SHP77 (cell line): ENCODE measurements at regions not wholly inside any gene's neighbourhood (a gene's known extent, or its start where the extent isn't known, plus 50 kb on each side); places are given as distances from the start of the nearest gene placed in this dataset.

Experiments used
- DNase-seq, 2 experiments: peaks; one replicate each; lab custom pipeline; 2025; lab: John Stamatoyannopoulos, UW

DNA sequence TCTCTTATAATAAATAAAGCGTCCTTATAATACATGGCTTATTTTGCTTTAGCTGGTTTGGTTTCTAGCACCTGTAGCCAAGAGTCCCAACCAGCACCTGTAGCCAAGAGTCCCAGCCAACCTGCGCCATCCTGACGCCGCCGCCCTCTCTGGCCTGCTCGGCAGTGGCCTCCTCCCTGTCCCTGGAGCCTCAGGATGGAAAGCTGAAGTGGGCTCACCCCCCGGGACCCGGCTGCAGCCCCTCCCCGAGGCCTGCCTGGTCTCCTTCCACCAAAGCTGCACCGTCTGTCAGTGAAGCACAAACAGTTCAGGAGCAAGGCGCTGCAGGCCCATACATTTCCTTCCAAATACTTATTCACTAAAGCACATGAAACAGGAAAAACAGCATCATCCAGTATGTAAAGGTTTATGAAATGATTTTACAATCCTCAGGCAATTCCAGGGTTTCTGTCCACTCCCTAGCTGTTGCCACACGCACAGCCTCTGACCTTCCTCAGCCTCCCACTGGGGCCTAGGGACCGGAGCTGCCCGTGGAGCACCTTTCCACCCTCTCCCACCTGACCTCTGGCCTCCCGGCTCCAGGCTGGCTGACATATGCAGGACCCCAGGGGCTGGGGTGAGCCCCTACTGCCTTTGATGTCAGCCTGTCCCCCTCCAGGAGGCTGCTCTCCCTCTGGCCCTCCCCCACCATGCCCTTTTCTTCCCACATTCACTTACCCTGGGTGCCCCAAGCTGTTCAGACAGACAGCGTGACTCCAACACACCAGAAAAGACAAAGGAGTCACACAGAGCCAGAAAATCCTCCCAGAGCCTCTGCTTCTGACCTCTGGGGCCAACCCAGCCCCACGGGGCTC, 149.6 kb upstream of the PPP2R2D start:
- no peak for DNase-seq

DNA sequence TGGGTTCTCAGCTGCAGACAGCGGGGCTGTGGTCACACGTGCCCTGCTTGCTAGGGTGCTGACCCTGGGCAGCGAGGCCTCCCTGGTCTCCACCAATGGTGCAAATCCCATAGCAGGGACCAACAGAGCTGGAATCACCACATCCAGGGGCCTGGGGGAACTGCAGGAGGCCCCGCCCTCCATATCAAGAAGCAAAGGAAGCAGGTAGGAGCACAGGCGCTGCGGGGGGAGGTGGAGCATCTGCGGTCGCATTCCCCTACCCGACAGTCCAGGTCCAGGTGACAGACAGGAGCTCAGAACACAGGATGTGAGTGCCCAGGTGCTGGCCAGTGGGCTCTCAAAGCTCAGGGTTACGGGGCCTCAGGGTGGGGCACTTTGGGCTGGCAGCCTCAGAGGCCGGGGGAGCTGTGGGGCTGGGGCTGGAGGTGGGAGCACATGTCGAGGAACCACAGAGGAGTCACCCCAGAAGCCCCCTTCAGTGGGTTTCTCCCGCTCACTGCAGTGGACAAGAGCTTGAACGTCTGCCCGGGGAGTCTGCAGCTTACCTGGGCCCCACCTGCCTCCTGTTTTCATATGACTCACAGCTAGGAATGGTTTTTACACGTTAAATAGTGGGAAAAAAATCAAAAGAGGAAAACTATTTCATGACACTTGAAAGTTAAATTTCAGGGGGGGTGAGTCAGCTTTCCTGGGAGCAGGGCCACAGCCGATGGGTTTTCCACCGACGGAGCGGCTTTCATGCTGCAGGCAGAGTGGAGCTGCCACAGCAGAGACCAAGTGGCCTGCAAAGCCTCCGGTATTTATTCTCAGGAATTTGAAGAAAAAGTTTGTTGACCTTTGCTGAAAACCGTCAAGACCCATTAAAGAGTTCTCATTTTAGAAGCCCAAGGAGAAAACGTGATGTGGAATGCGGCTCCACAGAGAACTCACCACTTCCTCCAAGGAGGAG, 148.7 kb upstream of the PPP2R2D start:
- DNase-seq, result no peak

DNA sequence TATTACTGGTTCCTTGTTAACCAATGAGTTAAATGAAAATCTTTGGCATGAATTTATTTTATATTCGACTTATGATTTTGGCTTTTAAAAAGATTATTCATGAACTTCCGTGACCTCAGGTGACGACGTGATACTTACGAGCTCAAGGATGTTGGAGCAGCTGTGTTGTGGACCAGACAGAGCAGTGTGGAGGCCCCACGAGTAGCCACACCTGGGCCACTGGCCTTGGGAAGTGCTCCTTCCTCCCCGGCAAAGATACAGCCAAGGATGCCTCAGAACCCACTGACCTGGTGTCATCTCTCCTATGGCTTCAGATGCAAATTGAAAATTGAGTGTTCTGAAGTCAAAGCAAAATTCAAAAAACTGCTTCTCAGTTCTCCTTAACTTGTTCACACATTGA, 147.5 kb upstream of the PPP2R2D start:
- no peak for DNase-seq

DNA sequence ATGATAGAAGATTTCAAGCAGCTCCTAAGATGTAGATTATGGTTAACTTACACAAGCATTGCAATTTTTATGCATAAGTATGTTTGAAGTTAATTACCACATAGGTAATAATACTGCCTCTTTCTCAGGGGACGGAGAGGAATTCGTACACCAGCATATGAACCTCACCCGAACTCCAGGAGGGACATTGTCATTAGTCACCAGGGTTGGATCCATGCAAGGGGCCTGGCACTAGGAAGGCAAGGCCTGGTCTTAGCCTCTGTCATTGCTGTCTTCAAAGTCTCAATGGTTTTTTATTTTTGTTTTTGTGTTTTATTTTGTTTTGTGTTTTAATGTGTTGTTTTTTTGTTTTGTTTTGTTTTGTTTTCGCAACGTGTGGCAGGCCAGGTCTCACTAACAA, 145.6 kb upstream of the PPP2R2D start:
- no peak for DNase-seq

DNA sequence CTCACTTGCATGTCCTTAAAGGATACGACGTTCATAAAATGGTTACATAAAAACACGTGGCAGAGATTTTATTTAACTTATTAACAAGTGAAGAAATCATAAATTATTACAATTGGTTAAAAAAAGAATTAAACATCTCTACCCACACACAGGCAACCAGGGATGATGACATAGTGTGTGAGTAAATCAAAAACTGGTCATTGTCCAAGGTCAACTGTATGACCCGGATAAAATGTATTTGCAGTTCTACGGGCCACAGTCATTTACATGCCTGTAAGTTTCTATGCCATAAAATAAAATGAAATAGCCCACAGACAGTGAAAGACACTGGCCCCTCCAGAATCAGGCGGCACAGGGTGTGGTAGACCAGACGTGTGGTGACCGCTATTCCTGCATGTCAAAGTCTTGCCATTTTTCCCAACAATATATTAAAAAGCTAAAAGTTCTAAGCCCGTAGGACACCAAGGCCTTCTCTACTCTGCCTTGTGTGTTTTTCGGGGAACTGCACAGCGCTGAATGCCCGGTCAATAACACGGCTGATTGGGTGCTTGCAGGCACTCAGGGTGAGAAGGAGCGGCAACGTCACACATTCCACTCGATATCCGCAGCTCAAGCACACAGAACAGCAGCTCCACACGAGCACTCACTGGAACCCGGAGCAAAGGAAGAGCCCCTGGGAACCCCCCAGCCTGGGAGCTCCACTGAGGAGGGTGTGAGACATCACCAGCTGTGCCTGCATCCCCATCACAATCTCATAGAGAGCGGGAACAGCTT, 143.3 kb upstream of the PPP2R2D start:
- DNase-seq, result no peak

DNA sequence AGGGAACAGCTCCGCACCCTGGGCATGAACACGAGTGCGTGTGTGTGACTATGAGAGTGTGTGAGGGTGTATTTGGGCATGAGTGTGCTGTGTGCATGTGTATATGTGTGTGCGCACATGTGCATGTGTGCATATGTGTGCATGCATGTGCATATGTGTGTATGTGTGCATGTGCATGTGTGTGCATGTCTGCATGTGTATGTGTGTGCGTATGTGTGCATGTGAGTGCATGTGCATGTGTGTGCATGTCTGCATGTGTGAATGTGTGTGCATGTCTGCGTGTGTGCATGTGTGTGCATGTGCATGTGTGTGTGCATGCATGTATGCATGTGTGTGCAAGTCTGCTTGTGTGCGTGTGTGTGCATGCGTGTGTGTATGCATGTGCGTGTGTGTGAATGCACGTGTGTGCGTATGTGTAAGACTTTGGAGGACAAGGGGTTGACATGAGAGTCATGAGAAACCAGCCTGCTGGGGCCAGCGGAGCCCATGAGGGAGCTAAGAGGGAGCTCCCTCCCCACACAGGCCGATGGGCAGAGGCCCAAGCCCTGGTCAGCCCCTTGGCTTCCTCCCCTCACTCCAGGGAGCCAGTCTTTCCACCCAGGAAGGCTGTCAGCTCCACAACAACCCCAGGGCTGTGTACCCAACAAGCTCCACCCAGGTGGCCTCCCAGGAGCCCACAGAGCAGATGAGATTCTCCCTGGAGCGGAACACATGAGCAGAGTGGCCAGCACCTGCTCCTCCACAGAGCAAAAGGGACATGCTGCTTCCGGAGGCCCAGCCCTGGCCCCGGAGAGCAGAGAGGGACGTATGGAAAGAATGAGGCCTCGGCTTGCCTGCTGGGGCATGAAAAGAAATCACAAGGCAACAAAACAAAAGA, 142.5 kb upstream of the PPP2R2D start:
- peak in 1 of 2 experiments; percentile 21 for DNase-seq

DNA sequence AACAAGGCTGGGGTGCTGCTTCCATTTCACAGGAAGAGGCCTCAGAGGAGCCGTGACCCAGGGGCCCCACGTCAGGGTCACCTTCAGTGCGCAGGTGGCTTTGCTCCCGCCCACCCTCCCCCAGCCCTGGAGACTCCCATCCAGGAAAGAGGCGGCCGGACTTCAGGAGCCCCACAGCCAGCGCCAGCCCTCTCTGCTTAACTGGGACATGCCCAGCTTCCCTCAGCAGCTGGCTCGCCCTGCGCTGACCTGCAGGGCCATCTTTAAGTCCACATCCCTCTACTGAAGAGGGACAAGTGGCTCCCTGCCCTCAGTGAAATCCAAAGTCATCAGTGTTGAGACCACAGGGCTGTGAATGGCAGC, 141.9 kb upstream of the PPP2R2D start:
- DNase-seq, result no peak

DNA sequence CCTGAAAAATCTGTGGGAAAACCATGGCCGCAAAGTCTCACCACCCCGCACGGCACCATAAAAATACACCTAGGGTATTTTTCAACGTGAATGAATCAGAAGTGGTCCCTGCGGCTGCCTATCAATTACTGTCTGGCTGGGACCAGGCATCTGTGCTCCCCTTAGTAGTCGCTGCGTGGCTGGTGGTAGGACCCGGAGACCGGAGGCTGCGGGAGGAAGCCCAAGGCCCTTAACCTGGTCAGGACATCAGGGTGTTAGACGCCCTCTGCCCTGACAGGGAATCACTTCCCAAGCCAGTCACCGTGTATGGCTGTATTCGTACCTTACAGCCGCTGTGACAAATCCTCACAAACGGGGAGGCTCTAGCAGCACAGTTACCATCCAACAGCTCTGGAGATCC, 141.5 kb upstream of the PPP2R2D start:
- no peak for DNase-seq

DNA sequence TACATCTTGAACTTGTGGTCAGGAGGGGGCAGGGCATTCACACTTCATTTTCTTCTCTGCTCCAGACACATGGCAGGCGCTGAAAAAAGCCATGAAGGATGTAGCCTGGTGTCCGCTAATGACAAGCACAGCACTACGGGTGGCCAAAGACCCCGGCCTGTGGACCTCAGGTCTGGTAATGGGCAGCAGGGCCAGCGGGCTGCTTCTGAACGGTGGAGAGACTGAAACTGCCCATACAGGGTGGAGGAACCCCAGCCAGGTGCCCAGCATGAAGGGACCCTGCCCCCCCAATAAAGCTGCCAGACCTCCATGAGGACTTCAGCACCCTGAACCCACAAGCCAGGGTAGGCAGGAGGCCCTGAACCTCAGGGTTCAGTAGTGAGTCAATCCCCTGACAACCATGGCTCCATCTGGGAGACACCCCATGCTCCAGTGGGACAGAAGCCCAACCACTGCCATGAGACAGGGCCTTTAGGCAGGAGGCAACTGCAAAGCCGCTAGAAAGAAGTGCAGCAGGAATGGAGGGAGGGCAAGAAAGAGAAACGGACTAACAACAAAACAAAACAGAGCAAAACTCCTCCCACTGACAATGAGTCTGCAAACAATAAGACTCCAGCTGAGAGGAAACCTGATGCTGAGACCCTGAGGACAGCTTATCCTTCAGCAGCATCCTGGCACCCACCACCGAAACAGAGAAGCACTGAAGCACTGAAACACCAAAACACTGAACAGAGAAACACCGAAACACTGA, 140.2 kb upstream of the PPP2R2D start:
- DNase-seq, result no peak

DNA sequence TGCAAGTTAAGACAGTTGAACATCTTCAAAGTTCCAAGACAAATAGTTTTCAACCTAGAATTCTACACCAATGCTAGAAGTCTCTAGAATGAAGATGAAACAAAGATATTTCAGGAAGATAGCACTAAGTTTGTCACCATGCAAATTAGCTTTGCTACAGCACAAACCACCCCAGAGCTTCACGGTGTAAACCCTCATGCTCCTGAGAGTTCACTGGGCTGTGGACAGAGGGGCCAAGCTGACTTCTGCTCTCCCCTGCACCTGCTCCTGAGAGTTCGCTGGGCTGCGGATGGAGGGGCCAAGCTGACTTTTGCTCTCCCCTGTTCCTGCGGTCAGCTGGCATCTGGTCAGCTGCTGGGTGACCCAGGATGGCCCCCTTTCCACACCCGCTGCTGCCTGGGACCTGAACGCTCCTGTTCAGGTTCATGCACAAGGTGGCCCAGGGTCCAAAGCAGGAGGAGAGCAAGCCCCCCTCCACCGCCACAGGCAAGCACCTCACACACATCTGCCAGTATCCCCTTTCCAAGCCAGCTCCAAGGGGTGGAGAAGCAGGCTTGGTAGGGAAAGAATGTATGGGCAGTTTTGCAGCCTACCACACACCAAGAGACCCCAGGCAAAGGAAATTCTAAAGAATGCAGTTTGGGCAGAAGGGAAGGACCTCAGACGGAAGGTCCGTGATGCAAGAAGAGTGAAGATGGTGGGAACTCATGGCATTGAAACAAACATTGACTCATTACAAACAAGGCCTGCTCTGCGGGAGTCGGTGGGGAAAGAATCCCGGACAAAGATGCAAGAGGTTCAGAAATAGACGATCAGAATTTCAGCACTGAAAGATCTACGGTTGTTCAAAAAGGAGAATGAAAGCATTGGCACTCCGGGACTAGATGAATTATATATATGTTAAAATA, 137.8 kb upstream of the PPP2R2D start:
- DNase-seq, result no peak

DNA sequence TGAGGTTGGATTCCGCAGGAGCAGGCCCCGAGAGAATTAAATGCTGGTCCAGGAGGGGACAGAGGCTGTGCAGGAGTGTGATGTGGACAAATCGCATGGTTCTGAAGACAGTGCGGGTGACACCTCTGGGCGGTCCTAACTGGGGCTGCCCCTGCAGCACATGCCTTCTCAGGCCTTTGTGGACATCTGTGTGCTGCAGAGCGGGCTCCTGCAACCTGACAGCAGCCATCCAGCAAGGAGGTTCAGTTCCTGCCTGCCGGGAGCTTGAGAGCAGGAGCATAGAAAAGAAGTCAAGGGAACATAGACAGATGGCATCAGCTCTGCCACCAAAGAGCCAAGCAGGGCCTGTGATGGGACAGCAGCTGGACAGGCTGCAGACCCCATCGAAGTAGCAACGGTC, 135.9 kb upstream of the PPP2R2D start:
- no peak for DNase-seq

DNA sequence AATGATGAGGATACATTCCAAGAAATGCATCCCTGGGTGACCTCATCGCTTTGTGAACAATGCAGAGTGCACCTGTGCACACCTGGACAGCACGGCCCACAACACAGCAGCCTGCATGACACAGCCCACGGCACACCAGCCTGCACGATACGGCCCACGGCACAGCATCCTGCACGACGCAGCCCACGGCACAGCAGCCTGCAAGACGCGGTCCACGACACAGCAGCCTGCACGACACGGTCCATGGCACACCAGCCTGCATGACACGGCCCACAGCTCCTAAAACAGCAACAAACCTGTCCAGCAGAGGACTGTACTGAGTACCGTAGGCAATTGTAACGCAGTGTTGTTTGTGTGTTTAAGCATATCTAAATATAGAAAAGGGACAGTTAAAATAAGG, 134.7 kb upstream of the PPP2R2D start:
- no peak for DNase-seq

DNA sequence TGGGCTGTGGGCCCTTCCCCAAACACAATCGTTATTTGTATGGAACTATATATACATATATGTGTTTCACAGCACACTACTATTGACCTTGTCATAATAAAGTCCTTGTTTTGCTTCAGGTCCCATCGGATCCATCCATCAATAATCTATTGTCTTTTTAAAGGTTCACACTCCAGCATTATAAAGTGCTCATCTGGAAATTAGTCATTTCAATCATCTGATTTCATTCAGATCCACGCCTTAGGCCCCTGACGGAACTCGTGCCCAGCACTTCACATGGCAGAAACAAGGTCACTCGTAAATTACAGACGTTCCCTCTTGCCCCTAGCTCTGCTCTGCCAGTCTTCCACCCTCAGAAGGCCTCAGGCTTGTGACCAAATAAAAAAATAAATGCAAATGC, 133.1 kb upstream of the PPP2R2D start:
- no peak for DNase-seq

DNA sequence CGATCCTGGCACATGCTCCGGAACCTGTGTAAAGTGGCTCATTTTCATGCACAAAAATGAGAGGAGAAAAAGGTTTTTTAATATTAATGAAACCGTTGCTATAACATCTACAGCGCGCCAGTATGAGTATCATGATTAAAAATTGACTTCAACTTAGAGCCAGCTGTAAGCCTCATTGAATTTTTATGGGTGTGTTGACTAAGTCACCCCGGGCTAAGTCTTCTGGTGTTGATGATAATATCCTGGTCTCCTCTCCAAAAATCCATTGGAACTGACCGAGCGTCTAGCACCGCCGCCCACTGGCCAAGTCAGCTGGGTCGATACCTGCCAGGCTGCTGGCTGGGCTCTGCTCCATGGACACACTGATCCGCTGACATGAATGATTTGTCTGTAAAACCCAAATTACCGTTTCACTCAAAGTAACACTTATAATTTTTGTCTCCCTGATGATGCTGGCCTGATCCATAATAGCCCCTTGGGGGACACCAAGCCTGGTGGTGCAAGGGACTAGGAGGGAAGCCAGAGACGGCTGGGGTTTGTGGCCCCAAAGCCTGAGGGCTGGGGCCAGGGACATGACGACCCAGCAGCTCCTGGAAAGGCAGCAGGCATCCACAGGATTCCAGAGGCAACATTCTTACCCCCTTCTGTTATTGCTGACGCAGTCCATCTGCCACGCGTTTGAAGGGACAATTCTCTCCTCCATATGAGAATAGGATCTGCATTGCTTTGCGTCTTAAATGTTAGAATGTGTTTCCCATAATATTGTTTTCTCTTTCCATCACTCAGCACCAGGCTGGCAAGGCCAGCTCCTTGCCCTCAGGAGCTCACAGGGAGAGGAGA, 131.0 kb upstream of the PPP2R2D start:
- DNase-seq, result no peak

DNA sequence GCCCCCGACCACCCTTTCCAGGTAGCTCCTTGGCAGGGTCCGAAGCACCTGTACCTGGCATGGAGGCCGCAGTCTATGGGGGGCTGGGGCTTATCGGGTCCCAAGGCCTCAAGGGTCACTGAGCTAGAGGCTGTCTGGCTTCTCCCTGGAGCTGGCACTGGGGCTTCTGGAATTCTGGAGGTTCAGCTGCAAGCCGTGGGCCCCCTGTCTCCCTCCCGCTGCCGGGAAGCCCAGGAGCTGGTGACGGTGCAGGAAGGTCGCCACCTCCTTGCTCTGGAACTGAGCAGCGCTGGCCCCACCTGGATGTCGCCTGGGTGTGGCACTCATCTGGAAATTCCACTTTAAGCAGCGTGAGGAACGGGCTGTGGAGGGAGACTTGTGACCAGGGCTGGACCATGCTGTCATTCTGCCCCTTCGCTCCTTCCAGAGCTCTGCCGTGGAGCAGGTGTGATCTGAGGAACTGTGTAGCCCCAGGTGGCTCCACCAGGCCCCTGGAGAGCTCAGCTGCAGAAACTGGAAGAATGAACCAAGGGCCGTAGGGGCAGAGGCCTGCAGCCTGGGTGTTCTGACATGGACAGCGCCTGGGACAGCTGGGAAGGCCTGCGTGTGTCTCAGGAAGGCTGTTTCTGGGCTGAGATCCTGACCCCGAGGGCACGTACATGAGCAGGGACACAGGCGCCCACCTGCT, 129.7 kb upstream of the PPP2R2D start:
- DNase-seq, result no peak

DNA sequence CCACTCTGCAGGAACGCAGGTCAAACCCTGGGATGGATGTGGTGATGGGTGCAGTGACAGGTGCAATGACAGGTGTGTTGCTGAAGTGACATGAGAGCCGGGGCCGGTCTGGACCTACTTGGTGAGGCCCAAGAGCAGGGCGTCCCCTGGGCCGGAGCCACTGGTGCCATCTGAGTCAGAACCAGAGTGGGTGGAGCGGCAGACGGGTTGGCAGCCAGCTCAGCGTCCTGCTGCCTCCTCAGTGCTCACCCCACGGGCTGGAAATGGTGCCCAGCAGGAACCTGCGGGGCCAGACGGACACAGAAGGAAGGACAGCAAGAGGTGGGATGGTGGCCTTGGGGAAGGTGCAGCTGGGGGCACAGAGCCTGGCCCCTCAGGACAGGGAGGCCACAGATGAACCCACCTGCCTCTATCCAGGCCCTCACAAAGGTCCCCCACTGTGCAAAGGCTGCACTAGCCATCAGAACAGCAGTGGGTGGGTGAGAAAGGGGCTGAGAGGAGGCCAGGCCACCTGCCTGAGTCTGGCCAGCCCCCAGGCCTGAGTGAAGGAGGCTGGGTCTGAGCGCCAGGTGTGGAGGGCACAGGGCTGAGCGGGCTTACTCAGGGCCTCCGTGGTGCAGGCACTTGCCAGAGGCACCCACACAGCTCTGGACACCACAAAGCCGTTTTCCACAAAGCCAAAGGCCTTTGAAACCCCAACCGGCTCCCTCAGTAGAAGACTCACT, 129.0 kb upstream of the PPP2R2D start:
- DNase-seq, result no peak

DNA sequence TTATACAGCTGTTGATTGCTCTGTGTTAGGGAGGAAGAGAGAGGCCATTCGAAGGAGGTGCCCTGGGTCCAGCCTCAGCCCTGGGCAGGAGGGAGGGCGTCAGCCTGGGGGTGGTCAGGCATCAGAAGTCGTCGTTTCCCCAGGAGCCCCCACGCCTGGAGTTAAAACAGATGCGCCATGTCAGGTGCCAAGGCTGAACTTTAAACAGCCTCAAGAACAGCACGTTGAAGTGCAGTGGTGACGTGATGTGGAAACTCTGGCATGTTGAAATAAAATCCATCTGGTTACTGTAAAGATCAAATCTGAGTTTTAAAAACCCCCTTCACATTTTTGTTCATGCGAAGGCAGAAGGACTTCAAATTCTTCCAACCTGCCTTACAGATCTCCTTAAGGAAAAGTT, 128.4 kb upstream of the PPP2R2D start:
- no peak for DNase-seq
